ENCODE measurements at regions not wholly inside any gene's neighbourhood (a gene's known extent, or its start where the extent isn't known, plus 50 kb on each side); places are given as distances from the start of the nearest gene placed in this dataset.

- in situ Hi-C loops (cut with MboI; ENCODE audit: low sequenced_read_pairs in 4 of 4): no loop called here
- H3K9me3 ChIP-seq: no peaks in the 10 kb centered on the region
- no peak overlapping the region for H3K4me3 ChIP-seq
- TF ChIP-seq POLR2A (IDR thresholded peaks at IDR 0.05) (no peak), CTCF (IDR thresholded peaks at IDR 0.05 in 4 of 5, conservative IDR thresholded peaks at IDR 0.05 in 1 of 5) (no peak)
- no peak overlapping the region for H3K27ac ChIP-seq
- no peak for ATAC-seq
- intact Hi-C loops (cut with DNase I; ENCODE audit: low total_unique reads): no loop called here
- no peaks in the 10 kb centered on the region for H3K4me1 ChIP-seq
- no peak for DNase-seq
- no peaks in the 10 kb centered on the region for H3K36me3 ChIP-seq
- no peaks in the 10 kb centered on the region for H3K27me3 ChIP-seq
These were observed 936.4 kb upstream of the CHAC2 start for GRCh38 chr2:52831216-52831615.

GRCh38 chr2:52828112-52828511 lies 939.5 kb upstream of the CHAC2 start:
- Histone ChIP-seq H3K4me3 (no peak overlapping the region), H3K9me3 (no peaks in the 10 kb centered on the region), H3K36me3 (no peaks in the 10 kb centered on the region), H3K4me1 (no peaks in the 10 kb centered on the region), H3K27me3 (no peaks in the 10 kb centered on the region), H3K27ac (no peak overlapping the region)
- ATAC-seq (no peak), DNase-seq (no peak)
- TF ChIP-seq POLR2A (IDR thresholded peaks at IDR 0.05) (no peak), CTCF (IDR thresholded peaks at IDR 0.05 in 4 of 5, conservative IDR thresholded peaks at IDR 0.05 in 1 of 5) (no peak)
- in situ Hi-C loops (cut with MboI; ENCODE audit: low sequenced_read_pairs in 4 of 4) (no loop called here), intact Hi-C loops (cut with DNase I; ENCODE audit: low total_unique reads) (no loop called here)

GRCh38 chr2:52821631-52822030 lies 946.0 kb upstream of the CHAC2 start:
- intact Hi-C loops (cut with DNase I; ENCODE audit: low total_unique reads) (no loop called here), in situ Hi-C loops (cut with MboI; ENCODE audit: low sequenced_read_pairs in 4 of 4) (no loop called here)
- H3K9me3 ChIP-seq: no peaks in the 10 kb centered on the region
- ATAC-seq (no peak), DNase-seq (no peak)
- H3K4me1 ChIP-seq: no peaks in the 10 kb centered on the region
- H3K4me3 ChIP-seq: no peak overlapping the region
- no peak overlapping the region for H3K27ac ChIP-seq
- H3K36me3 ChIP-seq: no peaks in the 10 kb centered on the region
- TF ChIP-seq POLR2A (IDR thresholded peaks at IDR 0.05): no peak
- no peak for TF ChIP-seq CTCF (IDR thresholded peaks at IDR 0.05 in 4 of 5, conservative IDR thresholded peaks at IDR 0.05 in 1 of 5)
- H3K27me3 ChIP-seq: no peaks in the 10 kb centered on the region

- no peak for TF ChIP-seq CTCF (IDR thresholded peaks at IDR 0.05 in 4 of 5, conservative IDR thresholded peaks at IDR 0.05 in 1 of 5)
- Histone ChIP-seq H3K9me3 (no peaks in the 10 kb centered on the region), H3K27ac (no peak overlapping the region), H3K36me3 (no peaks in the 10 kb centered on the region), H3K4me3 (no peak overlapping the region), H3K4me1 (no peaks in the 10 kb centered on the region), H3K27me3 (no peaks in the 10 kb centered on the region)
- ATAC-seq: no peak
- DNase-seq: no peak
- intact Hi-C loops (cut with DNase I; ENCODE audit: low total_unique reads): no loop called here
- in situ Hi-C loops (cut with MboI; ENCODE audit: low sequenced_read_pairs in 4 of 4): no loop called here
These were observed 948.6 kb upstream of the CHAC2 start for GRCh38 chr2:52818958-52819357.

- TF ChIP-seq POLR2A (IDR thresholded peaks at IDR 0.05) (no peak), CTCF (IDR thresholded peaks at IDR 0.05 in 4 of 5, conservative IDR thresholded peaks at IDR 0.05 in 1 of 5) (peak in 1 of 5 experiments; percentile 9)
- no peaks in the 10 kb centered on the region for H3K9me3 ChIP-seq
- DNase-seq (no peak), ATAC-seq (no peak)
- no peak overlapping the region for H3K27ac ChIP-seq
- H3K4me1 ChIP-seq: no peaks in the 10 kb centered on the region
- intact Hi-C loops (cut with DNase I; ENCODE audit: low total_unique reads) (no loop called here), in situ Hi-C loops (cut with MboI; ENCODE audit: low sequenced_read_pairs in 4 of 4) (no loop called here)
- no peaks in the 10 kb centered on the region for H3K27me3 ChIP-seq
- no peak overlapping the region for H3K4me3 ChIP-seq
- no peaks in the 10 kb centered on the region for H3K36me3 ChIP-seq
These were observed 957.1 kb upstream of the CHAC2 start for GRCh38 chr2:52810460-52810859.

Measured in gastrocnemius medialis (tissue), 4 donors.